HG02759 (cell line): ENCODE measurements at regions not wholly inside any gene's neighbourhood (a gene's known extent, or its start where the extent isn't known, plus 50 kb on each side); places are given as distances from the start of the nearest gene placed in this dataset.

ENCODE experiments used
- ATAC-seq: cut with Tn5 transposase; IDR thresholded peaks from one replicate; pipeline ENCODE4 v1.9.1; 2021; ENCODE audit warnings: mild to moderate bottlenecking, moderate library complexity; ENCODE audit not compliant: unreplicated experiment

- ATAC-seq, result no peak
Measured at GRCh38 chr11:121755906-121756305, 303.1 kb upstream of the SORL1-AS1 start.

- ATAC-seq, result no peak
Measured at GRCh38 chr11:121755191-121755590, 302.4 kb upstream of the SORL1-AS1 start.

GRCh38 chr11:121754598-121754997 lies 301.8 kb upstream of the SORL1-AS1 start:
- no peak for ATAC-seq

GRCh38 chr11:121749691-121750090 lies 296.9 kb upstream of the SORL1-AS1 start:
- ATAC-seq, result no peak

GRCh38 chr11:121748068-121748467 lies 295.3 kb upstream of the SORL1-AS1 start:
- no peak for ATAC-seq

DNA sequence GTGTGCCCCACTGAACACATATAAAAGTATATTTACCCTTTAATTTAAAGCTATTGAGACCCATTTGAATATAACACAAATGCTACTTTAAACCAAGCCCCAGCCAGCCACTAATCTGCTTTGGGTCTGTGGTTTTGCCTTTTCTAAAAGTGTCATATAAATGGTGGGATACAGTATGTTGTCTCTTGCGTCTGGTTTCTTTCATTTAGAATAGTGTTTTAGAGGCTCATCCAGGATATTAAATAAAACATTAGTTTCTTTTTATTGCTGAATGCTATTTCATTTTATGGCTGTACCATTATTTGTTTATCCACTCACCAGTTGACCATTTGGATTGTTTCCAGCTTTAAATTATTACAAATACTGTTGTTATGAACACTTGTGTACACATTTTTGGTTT lies 290.5 kb upstream of the SORL1-AS1 start:
- no peak for ATAC-seq

DNA sequence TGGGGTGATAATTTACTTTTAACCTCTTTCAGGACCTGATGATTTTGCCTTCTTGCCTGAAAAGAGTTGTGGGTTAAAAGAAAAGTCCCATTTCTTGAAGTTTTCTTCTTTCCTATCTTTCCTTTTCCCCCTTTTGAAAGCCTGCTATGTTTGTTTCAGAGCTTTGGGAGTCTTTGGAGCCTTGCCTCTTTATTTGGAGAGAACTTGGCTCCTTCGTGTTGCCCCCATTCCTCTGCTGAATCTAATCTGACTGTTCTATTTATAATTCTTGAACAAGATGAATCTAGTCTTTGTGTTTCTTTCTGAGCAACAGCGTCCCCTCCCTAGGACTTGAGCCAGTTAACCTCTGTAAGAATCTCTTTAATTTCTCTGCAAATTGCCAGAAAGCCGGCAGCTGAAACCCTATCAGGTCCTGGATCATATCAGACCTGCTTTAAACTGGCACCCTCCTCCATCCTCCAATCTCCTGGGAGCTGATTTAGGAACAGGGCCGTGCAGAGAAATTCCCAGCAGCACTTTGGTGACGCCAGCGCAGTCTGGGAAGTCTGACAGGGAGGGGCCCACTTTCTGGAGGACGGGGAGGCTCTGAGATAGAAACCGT lies 289.1 kb upstream of the SORL1-AS1 start:
- ATAC-seq, result no peak

DNA sequence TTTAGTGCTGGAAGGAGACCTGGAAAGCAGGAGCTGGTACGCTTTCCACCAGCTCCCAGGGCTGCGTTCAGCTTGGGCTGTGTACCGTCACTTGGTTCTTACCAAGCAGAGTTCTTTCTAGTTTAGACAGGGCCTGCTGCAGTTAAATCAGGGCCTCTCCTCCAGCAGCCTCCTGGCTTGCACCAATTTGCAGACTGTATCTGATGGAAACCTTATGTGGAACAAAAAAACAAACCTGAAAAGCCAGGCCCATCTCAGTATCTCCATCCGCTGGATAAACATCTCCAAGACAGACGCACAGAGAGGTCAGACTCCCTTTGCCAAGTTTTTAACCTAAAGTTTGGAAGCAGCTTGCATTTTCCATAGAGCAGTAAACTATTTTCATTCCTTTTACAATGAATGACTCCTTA lies 288.6 kb upstream of the SORL1-AS1 start:
- no peak for ATAC-seq

DNA sequence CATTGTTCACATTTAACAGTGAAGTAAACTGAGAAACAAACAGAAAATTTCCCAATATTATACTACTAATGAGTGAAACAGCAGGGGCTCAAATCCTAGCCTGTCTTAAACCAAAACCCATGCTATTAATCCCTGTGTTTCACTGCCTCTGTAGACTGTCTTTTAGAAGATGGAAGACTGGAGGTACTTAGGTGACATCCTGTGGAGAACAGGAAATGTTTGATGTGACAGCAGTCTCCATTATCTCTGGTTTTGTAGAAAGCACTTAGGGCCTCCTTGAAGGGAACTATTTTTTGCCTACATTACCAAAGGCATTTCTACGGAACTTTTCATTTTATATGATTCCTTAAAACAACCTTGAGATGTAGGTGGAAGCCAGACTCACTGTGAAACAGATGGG lies 288.1 kb upstream of the SORL1-AS1 start:
- ATAC-seq, result no peak

DNA sequence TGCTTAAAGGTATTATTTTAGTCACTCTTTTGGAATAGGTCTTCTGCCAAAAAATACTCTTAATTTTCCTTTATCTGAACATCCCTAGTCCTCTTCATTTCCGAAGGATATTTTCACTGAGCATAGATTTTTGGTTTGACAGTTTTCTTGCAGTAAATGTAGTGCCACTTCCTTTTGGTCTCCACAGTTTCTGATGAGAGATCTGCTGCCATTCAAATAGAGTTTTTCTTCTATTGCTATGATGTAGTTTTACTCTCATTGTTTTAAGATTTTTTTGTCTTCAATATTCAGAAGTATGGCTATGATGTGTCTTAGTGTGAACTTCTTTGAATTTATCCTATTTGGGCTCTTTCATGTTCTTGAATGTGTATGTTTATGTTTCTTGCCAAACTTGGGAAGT lies 281.1 kb upstream of the SORL1-AS1 start:
- ATAC-seq, result no peak

GRCh38 chr11:121727942-121728341 lies 275.2 kb upstream of the SORL1-AS1 start:
- ATAC-seq, result no peak

DNA sequence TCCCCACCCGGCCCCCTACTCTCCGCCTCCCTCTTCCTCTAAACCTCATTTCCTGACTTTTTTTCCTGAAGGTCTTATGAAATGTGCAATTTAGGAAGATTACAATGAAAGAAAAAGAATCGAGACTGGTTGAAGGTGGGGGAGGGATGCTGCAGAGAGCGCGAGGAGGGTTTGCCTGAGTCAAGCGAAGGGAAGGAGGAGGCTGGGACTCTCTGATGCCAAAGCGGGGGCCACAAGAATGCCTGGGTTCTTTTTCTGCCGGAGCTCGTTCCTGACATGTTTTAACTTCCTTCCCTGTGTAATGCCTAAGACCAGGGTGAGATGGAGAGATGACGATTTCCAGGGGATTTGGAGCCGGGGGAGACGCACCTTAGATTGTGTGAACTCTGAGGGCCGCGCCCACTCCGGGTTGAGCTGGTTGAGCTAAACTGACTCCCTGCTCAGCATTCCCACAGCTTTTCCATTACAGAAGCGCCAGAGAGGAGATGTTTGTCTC lies 270.5 kb upstream of the SORL1-AS1 start:
- ATAC-seq, result no peak

- ATAC-seq, result no peak
Measured at GRCh38 chr11:121722431-121723245, 269.9 kb upstream of the SORL1-AS1 start.

DNA sequence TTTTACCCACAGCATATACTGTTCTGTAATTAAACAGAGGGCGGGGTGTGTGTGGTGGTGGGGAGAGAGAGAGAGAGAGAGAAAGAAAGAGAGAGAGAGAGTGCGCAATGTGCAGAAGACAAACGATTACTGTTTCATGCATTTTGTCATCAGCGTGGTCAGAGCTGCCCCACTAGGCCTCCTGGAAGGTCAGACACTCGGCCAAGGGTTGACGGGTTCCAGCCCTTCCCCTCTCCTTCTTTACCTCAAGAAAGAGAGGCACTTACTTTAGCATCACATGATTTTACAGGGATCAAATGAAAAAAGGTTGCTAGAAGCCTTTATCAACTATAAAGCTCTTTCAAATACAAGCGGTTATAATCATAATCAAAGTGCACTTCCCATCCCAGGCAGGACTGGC lies 269.2 kb upstream of the SORL1-AS1 start:
- no peak for ATAC-seq

DNA sequence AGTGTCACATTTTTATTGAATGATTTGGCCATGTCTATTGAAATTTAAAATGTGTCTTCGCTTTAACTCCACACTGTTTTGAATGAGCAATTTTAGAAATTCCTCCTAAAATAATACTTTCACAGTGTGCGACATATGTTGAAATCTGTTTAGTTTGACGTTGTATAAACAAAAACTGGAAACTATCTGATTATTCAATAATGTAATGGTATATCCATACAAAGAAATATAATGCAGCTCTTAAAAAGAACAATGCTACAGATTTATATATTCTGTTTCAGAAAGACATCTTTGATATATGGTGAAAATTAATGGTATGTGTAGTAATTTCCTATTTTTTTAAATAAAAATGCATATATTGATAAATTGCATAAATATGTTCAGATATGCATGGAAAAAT lies 268.7 kb upstream of the SORL1-AS1 start:
- no peak for ATAC-seq

DNA sequence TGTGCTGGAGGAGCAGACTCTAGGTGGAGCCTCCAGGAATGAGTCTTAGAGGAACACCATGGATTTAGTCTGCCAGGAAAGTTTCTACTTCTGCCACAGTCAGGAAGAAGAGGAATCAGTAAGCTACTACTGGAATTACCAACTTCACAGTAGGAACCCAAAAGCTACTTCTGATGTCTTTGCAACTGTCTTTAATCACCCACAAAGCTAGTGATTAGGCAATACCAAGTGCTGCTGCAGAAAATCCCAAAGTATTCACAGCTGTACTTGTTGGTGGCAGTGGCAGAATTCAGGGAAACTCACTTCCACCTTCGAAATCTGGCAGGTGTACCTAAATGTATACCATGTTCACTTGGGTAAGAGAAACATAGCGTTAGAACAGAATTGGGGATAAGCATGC lies 264.5 kb upstream of the SORL1-AS1 start:
- ATAC-seq, result no peak

GRCh38 chr11:121716060-121716459 lies 263.3 kb upstream of the SORL1-AS1 start:
- no peak for ATAC-seq

- ATAC-seq, result no peak
Measured at GRCh38 chr11:121715405-121715804, 262.6 kb upstream of the SORL1-AS1 start.

GRCh38 chr11:121714351-121714750 lies 261.6 kb upstream of the SORL1-AS1 start:
- no peak for ATAC-seq

- no peak for ATAC-seq
Measured at GRCh38 chr11:121711939-121712338, 259.2 kb upstream of the SORL1-AS1 start.

DNA sequence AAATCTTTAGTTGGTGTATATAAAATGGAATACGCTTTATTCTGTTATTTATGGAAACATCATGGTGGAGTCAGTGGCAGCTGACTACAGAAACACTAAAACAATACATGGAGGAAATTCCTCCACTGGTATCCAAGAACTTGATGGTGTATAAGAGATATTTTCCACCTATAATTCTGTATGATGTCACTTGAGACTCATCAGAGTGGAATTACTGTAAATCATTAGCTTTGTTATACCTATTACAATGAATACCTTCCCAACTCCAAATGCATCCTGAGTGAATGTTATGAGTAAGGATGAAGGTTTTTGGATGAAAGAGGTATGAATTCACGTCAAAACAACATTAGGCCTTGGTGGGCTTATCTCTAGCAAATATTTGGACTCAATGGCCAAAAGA lies 258.5 kb upstream of the SORL1-AS1 start:
- no peak for ATAC-seq

DNA sequence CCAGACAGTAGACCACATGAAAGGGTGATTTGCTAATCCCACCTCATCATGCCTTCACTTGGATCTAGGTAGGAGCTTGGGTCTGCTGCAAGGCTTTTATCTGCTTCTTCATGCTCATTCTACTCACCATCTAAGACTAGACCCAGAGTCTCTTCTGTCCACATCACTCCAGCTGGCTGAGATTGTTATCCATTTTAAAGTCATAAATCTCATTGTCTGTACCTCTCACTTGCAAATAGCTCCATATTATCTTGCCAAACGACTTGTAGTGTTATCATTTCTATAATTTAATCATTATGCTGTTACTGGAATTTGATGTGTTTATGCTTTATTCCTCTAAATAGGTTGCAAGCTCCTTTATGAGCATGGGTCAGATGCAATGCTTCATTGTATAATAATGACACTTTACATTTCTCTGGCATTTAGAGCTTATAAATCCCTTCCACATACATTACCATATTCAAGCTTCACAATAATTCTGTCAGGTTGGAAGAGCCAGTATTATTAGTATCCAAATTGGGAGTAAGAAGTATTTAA lies 254.2 kb upstream of the SORL1-AS1 start:
- ATAC-seq, result no peak
